Erythroblast (primary cell): ENCODE measurements at regions not wholly inside any gene's neighbourhood (a gene's known extent, or its start where the extent isn't known, plus 50 kb on each side); places are given as distances from the start of the nearest gene placed in this dataset.

ENCODE experiments used
- GATA1 ChIP-seq: IDR thresholded peaks from 2 replicates; pipeline ENCODE4 v1.6.1; 2011; ENCODE audit warnings: low read depth, mild to moderate bottlenecking, control low read depth, low read length, moderate library complexity
- POLR2A ChIP-seq: IDR thresholded peaks from 2 replicates; pipeline ENCODE4 v1.6.1; 2011; ENCODE audit warnings: mild to moderate bottlenecking, low read length

GRCh38 chr5:30092548-30092947, 1100.9 kb upstream of the CDH6 start:
- TF ChIP-seq GATA1 (no peak), POLR2A (no peak)
